ENCODE measurements at regions not wholly inside any gene's neighbourhood (a gene's known extent, or its start where the extent isn't known, plus 50 kb on each side); places are given as distances from the start of the nearest gene placed in this dataset.

DNA sequence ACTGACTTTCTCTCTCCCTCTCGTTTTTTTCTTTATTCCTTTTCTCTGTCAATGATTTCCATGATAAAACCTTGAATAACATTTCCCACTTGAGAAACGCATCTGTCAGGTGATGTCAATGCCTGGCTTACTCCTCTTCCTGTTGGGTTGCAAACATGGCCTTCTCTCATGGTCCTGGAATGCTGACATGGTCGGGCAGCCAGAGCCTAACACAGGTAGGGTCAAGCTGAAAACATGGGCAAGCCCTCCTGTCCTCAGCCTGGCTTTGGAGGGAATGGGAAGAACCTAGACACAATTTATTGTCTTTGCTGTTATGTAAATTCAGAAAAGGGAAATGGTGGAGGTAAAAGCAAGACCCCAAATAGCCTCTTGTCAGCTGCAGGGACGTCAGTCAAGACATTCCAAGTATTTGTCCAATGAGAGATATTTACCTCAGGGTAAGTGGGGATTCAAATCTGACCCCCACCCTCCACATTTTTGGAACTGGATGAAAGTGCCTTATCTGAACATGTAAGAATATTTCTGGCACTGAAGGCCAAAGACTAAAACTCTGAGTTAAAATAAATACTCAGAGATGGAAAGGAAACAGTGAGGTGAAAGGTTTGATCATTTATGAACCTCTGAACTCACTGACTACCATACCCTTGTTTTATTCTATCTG lies 473.8 kb downstream of the SPRY1 start:
- no peaks in the 10 kb centered on the region for H3K9me2 ChIP-seq (replicated peaks; ENCODE audit: control insufficient read depth, low read length)
- H3K4me3 ChIP-seq (ENCODE audit: low read length) = no peak overlapping the region
- H3K79me2 ChIP-seq (ENCODE audit: control insufficient read depth, low read length) = no peaks in the 10 kb centered on the region
- no peaks in the 10 kb centered on the region for H4K20me1 ChIP-seq (ENCODE audit: control insufficient read depth, insufficient read depth, low read depth, low read length)
- no peak overlapping the region for H3K27ac ChIP-seq (ENCODE audit: low read depth, low read length)
- H3K4me2 ChIP-seq (ENCODE audit: low read length) = no peak overlapping the region
- no peaks in the 10 kb centered on the region for H3K9me3 ChIP-seq (ENCODE audit: control insufficient read depth, insufficient read depth, low read length)
- H3F3A ChIP-seq (ENCODE audit: control insufficient read depth, insufficient read depth) = no peaks in the 10 kb centered on the region
- no peaks in the 10 kb centered on the region for H3K27me3 ChIP-seq (ENCODE audit: control insufficient read depth, low read length)
- TF ChIP-seq, protein P1, sequence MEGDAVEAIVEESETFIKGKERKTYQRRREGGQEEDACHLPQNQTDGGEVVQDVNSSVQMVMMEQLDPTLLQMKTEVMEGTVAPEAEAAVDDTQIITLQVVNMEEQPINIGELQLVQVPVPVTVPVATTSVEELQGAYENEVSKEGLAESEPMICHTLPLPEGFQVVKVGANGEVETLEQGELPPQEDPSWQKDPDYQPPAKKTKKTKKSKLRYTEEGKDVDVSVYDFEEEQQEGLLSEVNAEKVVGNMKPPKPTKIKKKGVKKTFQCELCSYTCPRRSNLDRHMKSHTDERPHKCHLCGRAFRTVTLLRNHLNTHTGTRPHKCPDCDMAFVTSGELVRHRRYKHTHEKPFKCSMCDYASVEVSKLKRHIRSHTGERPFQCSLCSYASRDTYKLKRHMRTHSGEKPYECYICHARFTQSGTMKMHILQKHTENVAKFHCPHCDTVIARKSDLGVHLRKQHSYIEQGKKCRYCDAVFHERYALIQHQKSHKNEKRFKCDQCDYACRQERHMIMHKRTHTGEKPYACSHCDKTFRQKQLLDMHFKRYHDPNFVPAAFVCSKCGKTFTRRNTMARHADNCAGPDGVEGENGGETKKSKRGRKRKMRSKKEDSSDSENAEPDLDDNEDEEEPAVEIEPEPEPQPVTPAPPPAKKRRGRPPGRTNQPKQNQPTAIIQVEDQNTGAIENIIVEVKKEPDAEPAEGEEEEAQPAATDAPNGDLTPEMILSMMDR (IDR thresholded peaks at IDR 0.05; ENCODE audit: low read depth, low read length, poor library complexity, severe bottlenecking) = no peak
- no peak for TF ChIP-seq EZH2phosphoT487 (IDR thresholded peaks at IDR 0.05; ENCODE audit: borderline replicate concordance, low read length)
- no peaks in the 10 kb centered on the region for H3K36me3 ChIP-seq (ENCODE audit: control insufficient read depth, low read length)
- H3K4me1 ChIP-seq (ENCODE audit: control insufficient read depth, low read length) = no peaks in the 10 kb centered on the region

DNA sequence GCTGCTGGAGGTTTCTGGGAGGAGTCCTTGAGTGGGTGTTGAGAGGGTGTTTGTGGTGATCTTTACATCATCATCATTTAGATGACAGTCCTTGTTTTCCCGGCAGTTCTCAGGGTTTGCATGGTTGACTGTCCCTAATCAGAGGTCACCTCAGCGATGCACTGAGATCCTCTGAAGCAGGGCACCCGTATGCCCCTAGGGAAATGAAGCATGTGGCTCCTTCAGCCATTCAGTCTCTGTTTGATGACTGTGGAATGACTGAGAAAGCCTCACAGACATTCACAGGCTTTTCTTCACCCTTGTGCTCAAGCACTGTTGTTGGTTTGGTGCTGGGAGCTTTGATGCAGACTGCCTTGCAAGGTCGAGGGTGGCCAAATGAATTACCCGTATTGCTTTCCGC lies 474.7 kb downstream of the SPRY1 start:
- no peak for TF ChIP-seq EZH2phosphoT487 (IDR thresholded peaks at IDR 0.05; ENCODE audit: borderline replicate concordance, low read length)
- TF ChIP-seq, protein P1 (IDR thresholded peaks at IDR 0.05; ENCODE audit: low read depth, low read length, poor library complexity, severe bottlenecking) = no peak
- Histone ChIP-seq H3K9me3 (ENCODE audit: control insufficient read depth, insufficient read depth, low read length) (no peaks in the 10 kb centered on the region), H3K4me1 (ENCODE audit: control insufficient read depth, low read length) (no peaks in the 10 kb centered on the region), H3K27ac (ENCODE audit: low read depth, low read length) (no peak overlapping the region), H3K4me2 (ENCODE audit: low read length) (no peak overlapping the region), H3K9me2 (replicated peaks; ENCODE audit: control insufficient read depth, low read length) (no peaks in the 10 kb centered on the region), H3K27me3 (ENCODE audit: control insufficient read depth, low read length) (no peaks in the 10 kb centered on the region), H3K79me2 (ENCODE audit: control insufficient read depth, low read length) (no peaks in the 10 kb centered on the region), H3F3A (ENCODE audit: control insufficient read depth, insufficient read depth) (no peaks in the 10 kb centered on the region), H4K20me1 (ENCODE audit: control insufficient read depth, insufficient read depth, low read depth, low read length) (no peaks in the 10 kb centered on the region), H3K36me3 (ENCODE audit: control insufficient read depth, low read length) (no peaks in the 10 kb centered on the region), H3K4me3 (ENCODE audit: low read length) (no peak overlapping the region)

DNA sequence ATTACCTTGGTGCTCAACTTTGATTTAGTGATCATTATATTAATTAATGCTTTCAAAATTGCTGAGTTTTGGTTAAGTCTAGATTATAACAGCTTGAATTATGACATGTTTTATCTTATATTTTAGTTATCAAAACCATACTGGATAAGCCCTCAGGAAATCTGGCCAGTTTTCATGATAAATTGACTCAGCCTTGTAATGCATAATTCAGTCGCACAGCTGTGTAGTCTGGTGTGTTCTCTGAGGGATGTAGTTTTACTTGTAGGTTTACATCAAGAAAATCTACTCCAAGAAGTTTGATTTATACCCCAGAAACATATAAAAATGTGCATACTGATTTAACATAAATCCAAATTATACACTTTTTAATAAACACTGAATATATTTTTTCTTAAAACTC lies 477.5 kb downstream of the SPRY1 start:
- no peaks in the 10 kb centered on the region for H3K79me2 ChIP-seq (ENCODE audit: control insufficient read depth, low read length)
- H3F3A ChIP-seq (ENCODE audit: control insufficient read depth, insufficient read depth) = no peaks in the 10 kb centered on the region
- H3K27me3 ChIP-seq (ENCODE audit: control insufficient read depth, low read length) = no peaks in the 10 kb centered on the region
- no peaks in the 10 kb centered on the region for H3K9me3 ChIP-seq (ENCODE audit: control insufficient read depth, insufficient read depth, low read length)
- H3K9me2 ChIP-seq (replicated peaks; ENCODE audit: control insufficient read depth, low read length) = no peaks in the 10 kb centered on the region
- no peaks in the 10 kb centered on the region for H4K20me1 ChIP-seq (ENCODE audit: control insufficient read depth, insufficient read depth, low read depth, low read length)
- no peaks in the 10 kb centered on the region for H3K36me3 ChIP-seq (ENCODE audit: control insufficient read depth, low read length)
- H3K4me3 ChIP-seq (ENCODE audit: low read length) = no peak overlapping the region
- no peaks in the 10 kb centered on the region for H3K4me1 ChIP-seq (ENCODE audit: control insufficient read depth, low read length)
- H3K27ac ChIP-seq (ENCODE audit: low read depth, low read length) = no peak overlapping the region
- no peak overlapping the region for H3K4me2 ChIP-seq (ENCODE audit: low read length)
- TF ChIP-seq EZH2phosphoT487 (IDR thresholded peaks at IDR 0.05; ENCODE audit: borderline replicate concordance, low read length) = no peak
- TF ChIP-seq, protein P1 (IDR thresholded peaks at IDR 0.05; ENCODE audit: low read depth, low read length, poor library complexity, severe bottlenecking) = no peak

Measured in DOHH2 (cell line).